ENCODE measurements at regions not wholly inside any gene's neighbourhood (a gene's known extent, or its start where the extent isn't known, plus 50 kb on each side); places are given as distances from the start of the nearest gene placed in this dataset.

- no peak for TF ChIP-seq PATZ1 (CRISPR knock-in tag; IDR thresholded peaks at IDR 0.05; ENCODE audit: borderline replicate concordance)
- no peak for TF ChIP-seq TOX (CRISPR knock-in tag; IDR thresholded peaks at IDR 0.05; ENCODE audit: borderline replicate concordance)
- no peak for TF ChIP-seq ZNF8 (CRISPR knock-in tag; IDR thresholded peaks at IDR 0.05)
- TF ChIP-seq BACH2 (CRISPR knock-in tag; IDR thresholded peaks at IDR 0.05; ENCODE audit: borderline replicate concordance), result no peak
- TF ChIP-seq CSDC2 (CRISPR knock-in tag; IDR thresholded peaks at IDR 0.05), result no peak
- TF ChIP-seq ISL1 (CRISPR knock-in tag; IDR thresholded peaks at IDR 0.05), result no peak
- no peak for TF ChIP-seq ZFP30 (CRISPR knock-in tag; IDR thresholded peaks at IDR 0.05)
- TF ChIP-seq PPARA (CRISPR knock-in tag; IDR thresholded peaks at IDR 0.05; ENCODE audit: borderline replicate concordance), result no peak
- no peak for TF ChIP-seq CSRNP3 (CRISPR knock-in tag; IDR thresholded peaks at IDR 0.05)
- no peak for TF ChIP-seq CREB5 (CRISPR knock-in tag; IDR thresholded peaks at IDR 0.05; ENCODE audit: low read depth)
- no peak for TF ChIP-seq OSR1 (CRISPR knock-in tag; IDR thresholded peaks at IDR 0.05)
- TF ChIP-seq ZFP3 (CRISPR knock-in tag; IDR thresholded peaks at IDR 0.05), result no peak
- TF ChIP-seq ESRRG (CRISPR knock-in tag; IDR thresholded peaks at IDR 0.05), result no peak
- no peak for TF ChIP-seq ZC3H10 (CRISPR knock-in tag; IDR thresholded peaks at IDR 0.05)
Measured at GRCh38 chr18:2281523-2282199, 289.6 kb downstream of the METTL4 start.

All from SK-N-SH treated with all-trans-retinoic acid at 6 μM for 48 hours (cell line).